PFSK-1 (cell line): ENCODE measurements at regions not wholly inside any gene's neighbourhood (a gene's known extent, or its start where the extent isn't known, plus 50 kb on each side); places are given as distances from the start of the nearest gene placed in this dataset.

Source experiments
- FOXP2 ChIP-seq: optimal IDR thresholded peaks from 2 replicates; pipeline ENCODE3; 2011; ENCODE audit warnings: borderline replicate concordance, control low read depth, inconsistent platforms; ENCODE audit not compliant: insufficient read depth; ENCODE audit errors: extremely low read length, extremely low read depth
- POLR2AphosphoS5 ChIP-seq: IDR thresholded peaks from 2 replicates; pipeline ENCODE4 v1.6.1; 2012; ENCODE audit warnings: low read depth, mild to moderate bottlenecking, control low read depth, low read length, moderate library complexity
- REST ChIP-seq, 2 experiments: IDR thresholded peaks; 2 replicates each; pipeline versions ENCODE4 v1.6.1 to v1.8.0; 2011 to 2012; ENCODE audit warnings: low read depth in 2 of 2, low read length in 2 of 2, control low read depth in 1 of 2, inconsistent platforms in 1 of 2, mild to moderate bottlenecking in 1 of 2, moderate library complexity in 1 of 2; ENCODE audit not compliant: insufficient read depth in 1 of 2
- SIN3A ChIP-seq: IDR thresholded peaks from 2 replicates; pipeline ENCODE4 v1.6.1; 2012; ENCODE audit warnings: mild to moderate bottlenecking, low read length, moderate library complexity, borderline replicate concordance; ENCODE audit not compliant: insufficient read depth
- TAF1 ChIP-seq: IDR thresholded peaks from 2 replicates; pipeline ENCODE4 v1.6.1; 2012; ENCODE audit warnings: low read length, control low read depth, borderline replicate concordance; ENCODE audit not compliant: insufficient read depth

- no peak for TF ChIP-seq SIN3A
- TF ChIP-seq POLR2AphosphoS5, result no peak
- TF ChIP-seq FOXP2, result no peak
- TF ChIP-seq TAF1, result no peak
- TF ChIP-seq REST (IDR thresholded peaks at IDR 0.05; ENCODE audit: insufficient read depth in 1 of 2, low read depth in 2 of 2, low read length in 2 of 2), result no peak
Observed at GRCh38 chrX:96502507-96502906, 182.1 kb upstream of the DIAPH2 start.

- TF ChIP-seq REST (IDR thresholded peaks at IDR 0.05; ENCODE audit: insufficient read depth in 1 of 2, low read depth in 2 of 2, low read length in 2 of 2), result no peak
- TF ChIP-seq FOXP2, result no peak
- TF ChIP-seq POLR2AphosphoS5, result no peak
- no peak for TF ChIP-seq SIN3A
- TF ChIP-seq TAF1, result no peak
Observed at GRCh38 chrX:96538104-96538725, 146.4 kb upstream of the DIAPH2 start.

- no peak for TF ChIP-seq TAF1
- no peak for TF ChIP-seq SIN3A
- no peak for TF ChIP-seq POLR2AphosphoS5
Observed at GRCh38 chrX:96540111-96540631, 144.5 kb upstream of the DIAPH2 start.

GRCh38 chrX:96551322-96551872 lies 133.2 kb upstream of the DIAPH2 start:
- no peak for TF ChIP-seq REST (IDR thresholded peaks at IDR 0.05; ENCODE audit: insufficient read depth in 1 of 2, low read depth in 2 of 2, low read length in 2 of 2)
- TF ChIP-seq POLR2AphosphoS5, result no peak
- no peak for TF ChIP-seq TAF1
- TF ChIP-seq SIN3A, result no peak
- no peak for TF ChIP-seq FOXP2

GRCh38 chrX:96556886-96557285 lies 127.8 kb upstream of the DIAPH2 start:
- TF ChIP-seq FOXP2, result no peak
- no peak for TF ChIP-seq REST (IDR thresholded peaks at IDR 0.05; ENCODE audit: insufficient read depth in 1 of 2, low read depth in 2 of 2, low read length in 2 of 2)
- no peak for TF ChIP-seq TAF1
- no peak for TF ChIP-seq SIN3A
- no peak for TF ChIP-seq POLR2AphosphoS5
